SJCRH30 (cell line): ENCODE measurements at regions not wholly inside any gene's neighbourhood (a gene's known extent, or its start where the extent isn't known, plus 50 kb on each side); places are given as distances from the start of the nearest gene placed in this dataset.
A peak's percentile ranks its signal among the peaks of the same experiment; 100 is the strongest.

Source experiments
- DNase-seq, 2 experiments: peaks; one replicate each; pipeline ENCODE4 v3.0.0-alpha.2; 2015 to 2020
- H3K27ac ChIP-seq: fragments of 250-450 bp; sonication (Bioruptor Pico); 2 replicates; pipeline ENCODE4 v1.5.1; 2020; ENCODE audit warnings: mild to moderate bottlenecking, moderate library complexity
- H3K27me3 ChIP-seq: fragments of 250-450 bp; sonication (Bioruptor Pico); 2 replicates; pipeline ENCODE4 v1.5.1; 2020; ENCODE audit warnings: mild to moderate bottlenecking, moderate library complexity
- H3K36me3 ChIP-seq: fragments of 250-450 bp; sonication (Bioruptor Pico); 2 replicates; pipeline ENCODE4 v1.5.1; 2020; ENCODE audit warnings: mild to moderate bottlenecking, moderate library complexity
- H3K4me1 ChIP-seq: fragments of 250-450 bp; sonication (Bioruptor Pico); 2 replicates; pipeline ENCODE4 v1.5.1; 2020; ENCODE audit warnings: mild to moderate bottlenecking, moderate library complexity
- H3K4me3 ChIP-seq: fragments of 250-450 bp; sonication (Bioruptor Pico); 2 replicates; pipeline ENCODE4 v1.5.1; 2020; ENCODE audit warnings: mild to moderate bottlenecking, moderate library complexity
- H3K9me3 ChIP-seq: fragments of 250-450 bp; sonication (Bioruptor Pico); replicated peaks from 2 replicates; pipeline ENCODE4 v1.5.1; 2020; ENCODE audit warnings: mild to moderate bottlenecking, moderate library complexity

GRCh38 chr22:22802339-22802970 lies 85.2 kb upstream of the IGLL5 start:
- H3K4me3 ChIP-seq, result no peak overlapping the region
- H3K36me3 ChIP-seq, result no peaks in the 10 kb centered on the region
- H3K9me3 ChIP-seq, result 0 out of 2 replicates have a peak, but pooled peaks cover 2% of the 10 kb centered on the region
- DNase-seq, result peak in 1 of 2 experiments; percentile 52
- no peaks in the 10 kb centered on the region; the same call in 1 of the 2 replicates for H3K27me3 ChIP-seq
- no peak overlapping the region for H3K27ac ChIP-seq
- H3K4me1 ChIP-seq, result no peaks in the 10 kb centered on the region

- no peak for DNase-seq
- H3K27me3 ChIP-seq, result no peaks in the 10 kb centered on the region; the same call in 1 of the 2 replicates
- no peak overlapping the region for H3K4me3 ChIP-seq
- no peak overlapping the region for H3K27ac ChIP-seq
- 0 out of 2 replicates have a peak, but pooled peaks cover 2% of the 10 kb centered on the region for H3K9me3 ChIP-seq
- H3K36me3 ChIP-seq, result no peaks in the 10 kb centered on the region
- no peaks in the 10 kb centered on the region for H3K4me1 ChIP-seq
Measured at GRCh38 chr22:22803285-22803853, 84.2 kb upstream of the IGLL5 start.

- Histone ChIP-seq H3K36me3 (no peaks in the 10 kb centered on the region), H3K27ac (no peak overlapping the region), H3K4me1 (no peaks in the 10 kb centered on the region), H3K4me3 (no peak overlapping the region), H3K27me3 (no peaks in the 10 kb centered on the region), H3K9me3 (no peaks in the 10 kb centered on the region)
- peak; percentile 72 to 82 for DNase-seq
Measured at GRCh38 chr22:22810018-22810427, 77.6 kb upstream of the IGLL5 start.

- Histone ChIP-seq H3K9me3 (no peaks in the 10 kb centered on the region), H3K27me3 (no peaks in the 10 kb centered on the region), H3K27ac (no peak overlapping the region), H3K36me3 (no peaks in the 10 kb centered on the region), H3K4me1 (no peaks in the 10 kb centered on the region), H3K4me3 (no peak overlapping the region)
- no peak for DNase-seq
Measured at GRCh38 chr22:22810471-22810870, 77.1 kb upstream of the IGLL5 start.

- Histone ChIP-seq H3K27ac (no peak overlapping the region), H3K4me3 (no peak overlapping the region), H3K27me3 (no peaks in the 10 kb centered on the region), H3K36me3 (no peaks in the 10 kb centered on the region), H3K4me1 (no peaks in the 10 kb centered on the region), H3K9me3 (no peaks in the 10 kb centered on the region)
- no peak for DNase-seq
Measured at GRCh38 chr22:22811016-22812009, 76.3 kb upstream of the IGLL5 start.

GRCh38 chr22:22812031-22812905 lies 75.3 kb upstream of the IGLL5 start:
- Histone ChIP-seq H3K27me3 (no peaks in the 10 kb centered on the region), H3K4me1 (no peaks in the 10 kb centered on the region), H3K4me3 (no peak overlapping the region), H3K27ac (no peak overlapping the region), H3K9me3 (no peaks in the 10 kb centered on the region), H3K36me3 (no peaks in the 10 kb centered on the region)
- DNase-seq, result no peak

DNA sequence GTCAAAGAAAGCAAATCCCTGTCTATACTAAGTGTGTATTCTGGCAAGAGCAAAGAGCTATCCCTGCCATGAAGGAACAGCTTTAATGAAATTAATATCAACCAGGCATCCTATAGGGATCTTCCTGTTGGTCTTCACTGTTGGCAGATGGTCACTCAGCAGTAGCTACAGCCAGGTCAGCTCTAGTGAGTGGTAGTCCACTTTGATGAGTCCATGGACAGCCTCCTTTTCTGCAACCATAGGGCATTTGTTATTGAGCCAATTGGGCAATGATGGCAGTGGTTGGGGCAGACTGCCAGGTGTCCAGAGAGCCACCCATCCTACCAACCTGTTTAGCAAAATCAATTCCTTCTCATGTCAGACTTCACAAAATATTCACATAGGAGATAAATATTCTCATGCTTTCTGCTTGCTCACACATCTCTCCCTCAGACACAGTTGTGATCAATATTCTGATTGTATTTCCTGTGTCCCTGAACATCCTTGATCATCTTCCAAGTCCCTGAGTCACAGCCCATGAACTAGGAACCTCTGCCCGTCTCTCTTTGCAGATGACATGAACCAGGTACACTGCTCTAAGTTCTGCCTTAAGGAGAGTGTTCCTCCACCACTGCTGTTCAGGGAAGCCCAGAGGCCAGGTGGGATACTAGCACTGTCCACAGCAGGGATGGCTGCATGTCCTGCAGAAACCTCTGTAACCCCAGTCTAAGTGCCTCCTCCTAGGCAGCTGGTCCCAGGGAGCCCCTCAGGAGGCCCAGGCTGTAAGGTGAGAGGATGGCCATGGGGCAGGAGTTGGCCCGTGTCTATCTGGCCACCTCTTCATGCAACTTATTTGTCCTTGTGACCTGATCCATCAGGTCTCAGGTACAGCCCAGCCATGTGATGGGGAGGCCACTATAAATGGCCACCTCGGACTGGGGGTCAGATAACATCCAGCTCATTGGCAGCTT lies 74.2 kb upstream of the IGLL5 start:
- Histone ChIP-seq H3K4me3 (no peak overlapping the region), H3K9me3 (no peaks in the 10 kb centered on the region), H3K4me1 (no peaks in the 10 kb centered on the region), H3K36me3 (no peaks in the 10 kb centered on the region), H3K27me3 (no peaks in the 10 kb centered on the region), H3K27ac (no peak overlapping the region)
- DNase-seq, result no peak

- Histone ChIP-seq H3K4me3 (no peak overlapping the region), H3K4me1 (0 out of 2 replicates have a peak, but pooled peaks cover 1% of the 10 kb centered on the region), H3K27ac (no peak overlapping the region), H3K27me3 (no peaks in the 10 kb centered on the region), H3K9me3 (no peaks in the 10 kb centered on the region), H3K36me3 (no peaks in the 10 kb centered on the region)
- DNase-seq, result no peak
Measured at GRCh38 chr22:22814666-22815396, 72.8 kb upstream of the IGLL5 start.

- H3K36me3 ChIP-seq, result no peaks in the 10 kb centered on the region
- no peaks in the 10 kb centered on the region for H3K27me3 ChIP-seq
- no peaks in the 10 kb centered on the region for H3K9me3 ChIP-seq
- H3K27ac ChIP-seq, result no peak overlapping the region
- H3K4me3 ChIP-seq, result no peak overlapping the region
- 0 out of 2 replicates have a peak, but pooled peaks cover 3% of the 10 kb centered on the region for H3K4me1 ChIP-seq
- no peak for DNase-seq
Measured at GRCh38 chr22:22815397-22816170, 72.0 kb upstream of the IGLL5 start.

GRCh38 chr22:22816171-22816514 lies 71.5 kb upstream of the IGLL5 start:
- H3K36me3 ChIP-seq, result no peaks in the 10 kb centered on the region
- H3K4me3 ChIP-seq, result no peak overlapping the region
- H3K27ac ChIP-seq, result no peak overlapping the region

GRCh38 chr22:22816766-22817410 lies 70.7 kb upstream of the IGLL5 start:
- no peak overlapping the region for H3K27ac ChIP-seq
- H3K4me1 ChIP-seq, result 0 out of 2 replicates have a peak, but pooled peaks cover 3% of the 10 kb centered on the region
- H3K4me3 ChIP-seq, result no peak overlapping the region
- no peaks in the 10 kb centered on the region for H3K27me3 ChIP-seq
- H3K36me3 ChIP-seq, result no peaks in the 10 kb centered on the region
- no peak for DNase-seq
- no peaks in the 10 kb centered on the region for H3K9me3 ChIP-seq

More at GRCh38 chr22:22816171-22816514, 71.5 kb upstream of the IGLL5 start:
- Histone ChIP-seq H3K4me1 (0 out of 2 replicates have a peak, but pooled peaks cover 3% of the 10 kb centered on the region), H3K27me3 (no peaks in the 10 kb centered on the region), H3K9me3 (no peaks in the 10 kb centered on the region)
- DNase-seq, result no peak
